ENCODE measurements at regions not wholly inside any gene's neighbourhood (a gene's known extent, or its start where the extent isn't known, plus 50 kb on each side); places are given as distances from the start of the nearest gene placed in this dataset.

- TF ChIP-seq USF1 (IDR thresholded peaks at IDR 0.05; ENCODE audit: borderline replicate concordance, low read depth): no peak
- TF ChIP-seq POLR2AphosphoS5 (IDR thresholded peaks at IDR 0.05; ENCODE audit: low read depth, low read length): no peak
- TF ChIP-seq TEAD4 (IDR thresholded peaks at IDR 0.05; ENCODE audit: borderline replicate concordance, insufficient read depth): no peak
- peak; percentile 82 for TF ChIP-seq PBX3 (IDR thresholded peaks at IDR 0.05)
- TF ChIP-seq NFIC (IDR thresholded peaks at IDR 0.05; ENCODE audit: borderline replicate concordance): peak; percentile 26; the same call in 1 of the 2 replicates
- TF ChIP-seq MXI1 (IDR thresholded peaks at IDR 0.05; ENCODE audit: low read depth, low read length): no peak
These were observed 108.2 kb upstream of the ERBB4 start for GRCh38 chr2:212646698-212647366.
